ENCODE measurements at regions not wholly inside any gene's neighbourhood (a gene's known extent, or its start where the extent isn't known, plus 50 kb on each side); places are given as distances from the start of the nearest gene placed in this dataset.

GRCh38 chr3:192005989-192006388 lies 545.0 kb downstream of the PYDC2 start:
- DNase-seq (ENCODE audit: low read depth, low spot score) = no peak
- Mint-ChIP-seq H3K27ac (ENCODE audit: unreplicated experiment) (no peak overlapping the region), H3K4me3 (no peak overlapping the region), H3K36me3 (ENCODE audit: low read depth) (no peaks in the 10 kb centered on the region), H3K27me3 (ENCODE audit: low read depth) (no peaks in the 10 kb centered on the region), H3K9me3 (no peaks in the 10 kb centered on the region), H3K4me1 (no peaks in the 10 kb centered on the region)
- TF ChIP-seq CTCF (conservative IDR thresholded peaks at IDR 0.05) = no peak

- Mint-ChIP-seq H3K27ac (ENCODE audit: unreplicated experiment) (no peak overlapping the region), H3K9me3 (peaks cover 7% of the 10 kb centered on the region), H3K4me1 (no peaks in the 10 kb centered on the region), H3K4me3 (no peak overlapping the region), H3K27me3 (ENCODE audit: low read depth) (no peaks in the 10 kb centered on the region), H3K36me3 (ENCODE audit: low read depth) (no peaks in the 10 kb centered on the region)
- no peak for TF ChIP-seq CTCF (conservative IDR thresholded peaks at IDR 0.05)
- no peak for DNase-seq (ENCODE audit: low read depth, low spot score)
Observed at GRCh38 chr3:192009903-192010302, 548.9 kb downstream of the PYDC2 start.

GRCh38 chr3:192010490-192010889 lies 549.5 kb downstream of the PYDC2 start:
- no peak for DNase-seq (ENCODE audit: low read depth, low spot score)
- Mint-ChIP-seq H3K9me3 (peaks cover 7% of the 10 kb centered on the region), H3K27ac (ENCODE audit: unreplicated experiment) (no peak overlapping the region), H3K36me3 (ENCODE audit: low read depth) (no peaks in the 10 kb centered on the region), H3K4me1 (no peaks in the 10 kb centered on the region), H3K27me3 (ENCODE audit: low read depth) (no peaks in the 10 kb centered on the region), H3K4me3 (no peak overlapping the region)
- no peak for TF ChIP-seq CTCF (conservative IDR thresholded peaks at IDR 0.05)

GRCh38 chr3:192011137-192011536 lies 550.2 kb downstream of the PYDC2 start:
- peaks cover 7% of the 10 kb centered on the region for H3K9me3 Mint-ChIP-seq
- H3K27ac Mint-ChIP-seq (ENCODE audit: unreplicated experiment) = no peak overlapping the region
- no peak for TF ChIP-seq CTCF (conservative IDR thresholded peaks at IDR 0.05)
- H3K27me3 Mint-ChIP-seq (ENCODE audit: low read depth) = no peaks in the 10 kb centered on the region
- H3K4me3 Mint-ChIP-seq = no peak overlapping the region
- no peaks in the 10 kb centered on the region for H3K36me3 Mint-ChIP-seq (ENCODE audit: low read depth)
- no peaks in the 10 kb centered on the region for H3K4me1 Mint-ChIP-seq
- no peak for DNase-seq (ENCODE audit: low read depth, low spot score)

- no peak for TF ChIP-seq CTCF (conservative IDR thresholded peaks at IDR 0.05)
Observed at GRCh38 chr3:192013110-192013509, 552.1 kb downstream of the PYDC2 start.

GRCh38 chr3:192022412-192022811 lies 561.4 kb downstream of the PYDC2 start:
- no peak overlapping the region for H3K27ac Mint-ChIP-seq (ENCODE audit: unreplicated experiment)
- H3K27me3 Mint-ChIP-seq (ENCODE audit: low read depth) = no peaks in the 10 kb centered on the region
- peaks cover 4% of the 10 kb centered on the region for H3K4me1 Mint-ChIP-seq
- peaks cover 5% of the 10 kb centered on the region for H3K9me3 Mint-ChIP-seq
- no peak overlapping the region for H3K4me3 Mint-ChIP-seq
- no peak for TF ChIP-seq CTCF (conservative IDR thresholded peaks at IDR 0.05)
- no peak for DNase-seq (ENCODE audit: low read depth, low spot score)
- no peaks in the 10 kb centered on the region for H3K36me3 Mint-ChIP-seq (ENCODE audit: low read depth)

More at GRCh38 chr3:192013110-192013509, 552.1 kb downstream of the PYDC2 start:
- no peak for DNase-seq (ENCODE audit: low read depth, low spot score)
- H3K27ac Mint-ChIP-seq (ENCODE audit: unreplicated experiment) = no peak overlapping the region
- H3K36me3 Mint-ChIP-seq (ENCODE audit: low read depth) = no peaks in the 10 kb centered on the region
- H3K4me1 Mint-ChIP-seq = no peaks in the 10 kb centered on the region
- H3K4me3 Mint-ChIP-seq = no peak overlapping the region
- peaks cover 7% of the 10 kb centered on the region for H3K9me3 Mint-ChIP-seq
- no peaks in the 10 kb centered on the region for H3K27me3 Mint-ChIP-seq (ENCODE audit: low read depth)
